NCI-H748 treated with DMSO at 0.1 percent for 48 hours (cell line): ENCODE measurements at regions not wholly inside any gene's neighbourhood (a gene's known extent, or its start where the extent isn't known, plus 50 kb on each side); places are given as distances from the start of the nearest gene placed in this dataset.

Experiments
- DNase-seq: peaks from one replicate; lab custom pipeline; 2025; lab: John Stamatoyannopoulos, UW

DNA sequence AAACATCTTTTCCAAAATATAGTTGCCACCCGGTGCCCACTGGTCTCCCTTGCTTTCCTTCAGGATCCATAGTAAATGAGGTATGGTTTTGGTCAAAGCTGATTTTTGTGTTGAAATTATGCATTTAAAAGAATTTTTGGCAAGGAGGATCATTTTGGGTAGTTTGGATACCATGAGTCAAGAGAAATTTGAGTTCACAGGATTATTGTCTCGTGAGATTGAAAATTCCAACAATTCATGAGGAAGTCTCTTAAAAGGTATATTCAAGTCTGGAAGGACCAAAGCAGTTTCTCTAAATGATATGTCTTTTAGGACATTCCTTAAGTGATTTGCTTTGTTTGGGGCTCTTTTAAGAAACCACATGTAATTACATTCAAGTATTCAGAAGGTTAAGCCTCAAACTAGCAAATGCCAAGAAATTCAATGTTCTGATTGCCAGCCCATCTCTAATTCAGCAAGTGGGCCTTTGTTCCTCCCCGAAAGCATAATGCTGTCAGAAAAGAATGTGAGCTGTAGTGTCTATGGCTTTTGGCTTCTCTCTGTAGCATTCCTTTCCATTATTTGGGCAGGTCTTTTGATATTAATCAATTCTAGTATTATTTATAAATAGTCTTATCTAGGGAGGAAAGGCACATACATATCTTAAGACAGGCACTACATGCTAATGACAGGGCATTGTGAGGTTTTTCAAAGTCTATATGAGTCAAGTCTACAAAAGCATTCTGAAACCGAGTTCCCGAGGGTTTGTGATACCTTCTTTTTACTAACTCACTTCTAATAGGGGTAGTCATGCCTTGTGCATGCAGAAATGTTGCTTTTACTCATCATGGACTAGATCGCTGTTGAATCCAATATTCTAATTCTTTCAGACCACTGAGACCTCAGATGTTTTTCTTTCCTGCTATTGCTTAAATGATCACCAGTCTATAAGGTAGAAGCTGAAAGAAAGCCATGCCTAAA lies 453.9 kb downstream of the ENC1 start:
- DNase-seq: no peak

DNA sequence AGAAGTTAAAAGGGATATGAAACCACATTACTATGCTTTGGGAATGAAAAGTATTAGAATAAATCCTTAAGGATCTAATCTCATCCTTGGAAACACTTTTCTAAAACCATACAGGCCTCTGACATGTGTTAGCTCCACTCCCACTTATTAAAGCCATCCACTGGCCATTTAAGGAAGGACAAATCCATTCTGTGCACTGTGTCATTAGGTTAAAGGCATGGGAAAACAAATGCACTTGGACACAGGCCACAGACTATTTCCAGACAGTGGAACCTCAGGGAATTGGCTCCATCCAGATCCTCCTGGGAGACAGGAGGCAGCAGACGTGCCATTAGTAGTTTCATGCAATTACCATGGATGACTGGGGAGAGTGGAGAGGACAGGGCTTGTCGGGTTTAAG lies 454.9 kb downstream of the ENC1 start:
- DNase-seq: no peak

DNA sequence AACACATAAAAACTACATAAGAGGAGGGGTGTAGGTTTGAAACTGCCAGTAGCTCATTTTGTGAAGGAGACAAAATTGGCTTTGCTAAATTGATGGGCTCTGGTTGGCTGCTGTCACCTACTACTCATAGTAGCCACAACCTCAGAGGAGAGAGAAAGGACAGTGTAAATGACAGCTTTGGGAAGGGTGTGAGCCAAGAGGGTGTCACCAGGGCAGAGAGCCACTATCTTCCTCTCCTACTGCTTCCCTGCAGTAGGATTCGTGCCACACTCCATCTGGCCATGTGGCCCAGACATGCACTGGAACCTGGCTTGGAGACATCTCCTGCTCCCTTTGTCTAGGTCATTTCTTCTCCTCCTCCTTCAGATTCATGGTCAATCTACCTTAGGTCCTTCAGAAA lies 455.9 kb downstream of the ENC1 start:
- no peak for DNase-seq

DNA sequence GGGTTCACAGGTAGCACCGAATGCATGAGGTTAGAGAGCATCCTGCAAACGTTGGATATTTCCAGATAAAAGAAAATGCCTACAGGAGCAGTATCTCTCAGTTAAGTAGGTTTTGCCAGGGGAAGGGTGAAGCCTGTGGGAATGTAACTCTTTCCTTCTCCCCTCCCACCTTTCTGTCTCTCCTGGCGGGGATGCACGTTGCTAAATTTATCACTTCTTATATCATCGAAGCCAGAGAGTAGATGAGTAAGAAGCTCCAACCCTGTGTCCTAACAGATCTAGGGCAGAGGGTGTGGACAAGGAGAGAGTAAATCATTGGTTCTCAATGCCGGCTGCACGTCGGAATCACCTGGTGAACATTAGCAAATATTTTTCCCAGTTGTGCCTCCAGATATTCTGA lies 457.5 kb downstream of the ENC1 start:
- no peak for DNase-seq

DNA sequence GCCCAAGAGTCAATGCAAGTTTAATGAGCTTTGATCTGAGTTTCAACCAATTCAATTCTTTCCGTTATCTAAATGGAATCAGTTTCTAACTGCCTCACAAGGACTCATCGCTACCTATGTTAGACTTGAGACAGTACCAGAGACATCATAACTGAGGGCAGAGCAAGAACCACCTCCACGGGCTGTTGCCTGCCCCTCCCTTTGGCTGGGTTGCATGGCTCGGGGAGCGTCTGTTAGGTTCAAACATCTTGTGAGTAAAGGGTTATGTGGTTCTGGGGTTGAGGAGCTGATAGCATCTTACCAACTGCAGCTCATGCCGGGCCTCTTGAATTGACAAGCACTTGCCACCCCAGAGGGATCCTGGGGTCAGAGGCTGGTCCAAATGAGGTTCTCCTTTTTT lies 457.9 kb downstream of the ENC1 start:
- no peak for DNase-seq

DNA sequence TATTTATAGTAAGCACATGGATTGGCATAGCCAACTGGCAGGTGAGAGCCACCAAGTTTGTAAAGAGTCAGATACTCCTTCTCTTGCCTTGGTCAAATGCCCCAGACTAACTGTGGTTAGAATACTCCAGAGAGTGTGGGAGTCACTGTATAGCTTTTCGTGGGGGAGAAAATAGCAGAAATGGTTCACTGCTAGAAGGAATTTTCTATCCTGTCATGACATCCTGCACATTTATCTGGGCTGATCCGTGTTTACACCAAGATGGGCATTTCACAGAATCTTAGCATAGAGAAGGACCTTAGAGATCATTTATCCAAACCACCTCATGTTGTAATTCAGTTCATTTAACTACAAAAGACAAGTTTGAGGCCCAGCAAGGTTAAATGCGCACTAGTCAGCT lies 460.8 kb downstream of the ENC1 start:
- no peak for DNase-seq

DNA sequence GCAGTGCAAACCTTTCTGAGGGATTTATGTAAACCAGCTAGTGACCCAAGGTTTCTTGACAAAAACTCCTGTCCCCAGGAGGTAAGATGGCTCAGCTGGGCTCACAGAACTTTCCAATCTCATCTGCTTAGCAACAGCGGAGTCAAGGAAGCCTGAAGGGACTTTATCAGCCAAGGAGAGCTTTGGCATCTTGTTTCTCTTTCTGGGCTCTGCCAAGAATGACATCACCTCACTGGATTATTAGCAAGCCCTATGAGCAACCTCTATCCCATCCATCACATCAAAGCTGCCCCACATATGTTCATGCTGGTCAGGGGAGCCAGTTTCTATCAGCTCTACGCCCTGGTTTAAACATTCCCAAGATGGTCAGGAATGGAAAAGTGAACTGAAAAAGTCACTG lies 461.3 kb downstream of the ENC1 start:
- no peak for DNase-seq

DNA sequence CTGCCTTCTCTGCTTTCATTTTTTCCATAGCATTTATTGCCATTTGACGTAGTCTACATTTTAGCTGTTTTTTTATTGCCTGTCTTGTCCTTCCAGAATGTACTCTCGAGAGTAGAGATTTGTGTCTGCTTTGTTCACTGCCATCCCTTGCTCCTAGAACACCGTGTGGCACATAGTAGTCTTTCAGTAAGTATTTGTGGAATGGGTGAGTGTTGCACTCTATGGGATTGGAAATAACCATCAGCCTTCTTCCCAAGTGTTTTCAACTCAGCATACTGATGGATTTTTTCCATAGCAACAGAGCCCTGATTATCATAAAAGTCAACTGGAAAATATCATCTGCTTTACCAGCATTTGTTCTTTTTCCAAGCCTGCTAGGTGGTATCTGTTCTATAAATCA lies 462.6 kb downstream of the ENC1 start:
- DNase-seq: no peak

DNA sequence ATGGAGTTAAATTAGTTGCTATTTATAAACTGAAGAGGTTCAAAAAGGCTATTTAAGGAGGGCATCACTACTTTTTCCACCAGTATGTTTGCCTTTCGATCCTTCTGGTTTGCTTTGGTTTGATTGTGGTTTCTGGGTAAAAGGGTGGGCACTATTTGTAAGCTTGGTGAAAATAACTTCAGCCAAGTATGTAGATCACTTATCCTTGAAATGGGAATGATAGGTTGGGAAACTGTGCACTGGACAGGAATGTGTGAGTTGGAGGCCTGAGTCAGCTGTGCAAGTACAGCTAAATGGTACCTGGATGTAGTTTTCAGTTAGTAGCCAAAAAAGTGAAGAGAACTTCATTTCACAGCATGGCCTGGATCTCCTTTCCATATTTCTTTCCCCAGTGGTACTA lies 466.2 kb downstream of the ENC1 start:
- DNase-seq: no peak

DNA sequence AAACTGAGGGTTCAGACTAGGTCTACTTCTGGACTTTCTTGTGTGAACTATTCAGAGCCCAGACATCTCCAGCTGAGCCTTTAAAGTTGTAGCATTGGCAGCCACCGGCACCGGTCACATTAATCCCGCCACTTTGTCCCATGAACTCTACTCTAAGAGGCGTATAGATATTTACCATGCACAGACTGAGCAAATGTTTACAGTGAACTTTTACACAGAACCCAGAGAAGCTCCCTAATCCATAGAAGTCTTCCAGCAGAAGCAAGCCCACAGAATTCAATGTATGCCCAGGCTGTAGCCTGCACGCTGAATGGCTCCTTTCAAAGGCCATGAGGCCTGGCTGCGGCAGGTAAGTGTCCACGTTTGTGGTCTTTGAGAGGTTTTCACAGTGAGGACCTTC lies 466.9 kb downstream of the ENC1 start:
- no peak for DNase-seq

DNA sequence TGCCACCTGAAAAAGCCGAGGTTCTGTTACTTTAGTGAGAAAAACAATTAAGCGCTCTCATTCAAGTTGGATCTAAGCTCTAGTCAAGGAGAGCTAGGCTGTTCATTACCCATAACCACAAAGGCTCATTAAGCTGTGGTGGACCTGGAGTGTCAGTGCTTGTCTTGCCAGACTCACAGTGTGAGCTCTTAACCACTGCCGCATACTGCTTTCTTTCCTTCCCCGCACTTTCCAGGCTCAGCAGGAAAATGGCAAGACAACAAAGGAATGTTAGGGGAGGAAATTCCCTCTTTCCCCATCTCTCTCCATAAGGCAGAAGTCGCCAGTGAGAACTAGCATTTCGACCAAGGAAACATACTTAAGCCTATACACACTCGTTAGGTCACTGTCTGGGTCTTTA lies 467.3 kb downstream of the ENC1 start:
- no peak for DNase-seq

DNA sequence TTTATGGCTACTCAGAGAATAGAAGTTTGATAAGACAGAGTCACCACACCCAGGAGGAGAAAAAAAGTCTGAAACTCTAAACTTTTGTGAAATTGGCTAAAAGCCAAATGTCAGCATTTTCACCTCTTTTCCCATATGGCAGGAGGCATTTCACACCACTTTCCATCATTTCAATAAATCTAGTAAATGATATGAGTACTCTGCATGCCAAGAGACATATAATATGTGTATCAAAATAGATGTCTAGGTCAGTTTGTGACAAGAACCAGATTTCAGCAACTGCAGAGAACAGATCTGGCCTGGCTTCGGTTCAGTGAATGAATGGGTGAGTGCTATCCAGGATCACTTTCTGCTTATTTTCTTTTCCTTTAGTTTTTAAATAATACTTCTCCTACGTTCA lies 470.8 kb downstream of the ENC1 start:
- no peak for DNase-seq

DNA sequence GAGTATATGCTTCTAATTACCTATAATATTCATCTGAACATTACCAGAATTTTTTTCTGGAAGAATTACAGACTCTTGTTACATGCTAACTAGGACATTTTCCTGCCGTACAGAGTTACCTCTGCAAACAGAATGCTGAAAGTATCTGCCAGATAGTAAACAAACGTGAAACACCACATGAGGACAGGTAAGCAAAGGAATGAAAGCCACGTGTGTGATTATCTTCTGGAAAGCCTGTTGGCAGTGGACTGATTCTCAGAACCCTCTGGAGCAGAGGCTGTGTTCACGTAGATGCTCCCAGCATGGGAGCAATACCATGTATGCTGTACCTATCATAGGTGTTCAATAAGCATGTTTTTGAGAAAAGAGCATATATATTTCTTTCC lies 472.6 kb downstream of the ENC1 start:
- DNase-seq: no peak

DNA sequence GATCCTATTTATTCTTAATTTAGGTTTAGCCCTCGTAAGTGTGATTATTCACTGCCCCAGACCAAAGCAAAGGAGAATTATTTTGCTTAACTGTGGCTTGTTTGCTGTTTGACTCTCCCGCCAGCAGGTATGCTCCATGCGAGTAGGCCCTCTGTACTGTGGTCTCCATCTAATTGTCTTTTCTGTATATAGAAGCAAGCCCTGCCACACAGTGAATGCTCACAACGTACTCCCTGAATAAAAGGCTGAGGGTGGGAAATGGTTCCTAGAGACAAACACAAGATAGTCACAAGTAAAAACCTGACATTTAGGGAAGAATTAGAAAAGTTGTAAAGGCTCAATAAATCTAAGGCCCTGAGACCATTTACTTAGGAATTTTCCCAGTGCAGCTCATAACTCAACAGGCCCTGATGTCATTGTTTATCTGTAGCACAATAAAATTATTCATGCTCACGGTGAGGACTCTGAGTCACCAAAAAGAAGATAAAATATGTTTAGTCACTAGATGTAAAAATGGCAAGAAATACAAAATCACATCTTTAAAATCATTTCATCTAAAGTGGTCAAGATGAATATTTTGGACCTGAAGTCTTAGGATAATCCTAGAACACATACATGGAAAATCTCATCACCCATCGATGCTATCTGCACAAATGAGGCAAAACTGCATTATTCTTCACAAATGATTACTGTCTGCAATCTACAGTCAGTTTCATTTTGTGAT lies 473.2 kb downstream of the ENC1 start:
- DNase-seq: no peak

DNA sequence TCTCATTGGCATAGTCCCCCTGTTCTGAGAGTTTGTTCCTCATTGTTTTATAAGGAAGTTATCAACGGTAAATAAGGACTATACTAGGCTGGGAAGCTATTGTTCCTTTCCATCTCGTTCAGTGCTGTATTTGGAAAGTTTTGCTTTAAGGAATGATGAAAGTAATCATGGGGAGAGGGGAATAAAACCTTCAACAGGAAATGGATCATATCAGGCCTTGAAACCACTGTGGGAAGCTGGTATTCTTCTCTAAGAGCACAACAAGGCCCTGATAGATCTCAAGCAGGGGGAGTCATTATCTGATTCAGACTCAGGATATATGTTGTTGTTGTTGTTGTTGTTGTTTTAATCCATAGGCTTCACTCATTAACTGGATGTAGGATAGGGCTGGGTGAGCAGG lies 474.5 kb downstream of the ENC1 start:
- no peak for DNase-seq

DNA sequence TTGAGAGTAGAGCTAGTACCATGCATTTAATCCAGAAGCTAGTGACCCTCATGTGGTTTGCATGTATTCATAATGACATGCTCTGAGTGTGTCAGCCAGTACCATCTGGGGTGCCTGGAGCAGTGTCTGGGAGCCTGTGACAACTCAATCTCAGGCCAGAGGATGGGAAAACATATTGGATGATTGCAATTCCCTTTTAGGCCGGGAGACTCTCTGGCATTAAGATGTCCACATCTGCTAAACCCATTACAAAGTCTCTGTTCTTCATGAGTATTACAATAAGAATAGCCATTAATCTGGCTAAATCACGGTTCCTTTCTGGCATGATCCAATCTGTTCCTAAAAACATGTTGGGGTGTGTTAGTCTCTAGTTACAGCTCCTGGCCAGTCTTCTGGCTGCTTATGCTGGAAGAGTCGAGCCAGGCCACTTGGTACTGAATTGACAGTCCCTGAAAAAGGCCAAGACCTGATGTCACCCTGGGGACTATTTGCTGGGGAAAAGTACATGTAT lies 475.7 kb downstream of the ENC1 start:
- no peak for DNase-seq

DNA sequence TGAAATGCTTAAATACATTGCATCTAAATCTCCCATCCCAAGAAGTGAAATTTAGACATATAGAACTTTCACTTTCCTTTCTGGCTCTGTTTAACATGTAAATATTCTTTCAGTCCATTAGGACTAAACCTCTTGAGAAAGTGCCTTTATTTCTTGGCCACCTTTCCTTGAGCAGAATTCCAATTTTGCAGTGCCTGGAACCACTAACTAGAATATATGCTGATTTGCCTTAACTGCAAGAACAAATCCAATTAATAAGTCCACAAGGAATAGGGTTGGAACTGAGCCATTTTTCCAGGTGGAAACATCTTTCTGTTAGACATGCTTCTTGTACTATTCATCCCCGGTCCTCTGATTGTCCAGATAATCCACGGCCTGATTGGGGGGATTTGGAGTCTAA lies 478.0 kb downstream of the ENC1 start:
- no peak for DNase-seq

DNA sequence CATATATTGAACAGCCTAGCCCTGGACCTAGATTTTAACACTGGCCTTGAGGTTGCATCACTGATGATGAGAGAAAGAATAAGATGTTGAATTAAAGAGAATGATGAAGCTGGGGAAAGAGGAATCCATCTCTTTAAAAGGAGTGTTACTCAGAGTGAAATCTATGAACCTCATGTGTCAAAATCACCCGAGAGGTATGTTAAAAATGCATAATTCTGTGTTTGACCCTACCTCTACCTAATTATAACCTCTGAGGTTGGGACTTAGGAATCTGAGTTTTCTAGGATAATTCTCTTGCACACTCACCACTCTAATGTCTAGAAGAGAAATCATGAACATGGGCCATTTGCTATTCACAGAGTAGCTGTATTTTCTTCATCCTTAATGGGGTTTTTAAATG lies 479.4 kb downstream of the ENC1 start:
- no peak for DNase-seq

DNA sequence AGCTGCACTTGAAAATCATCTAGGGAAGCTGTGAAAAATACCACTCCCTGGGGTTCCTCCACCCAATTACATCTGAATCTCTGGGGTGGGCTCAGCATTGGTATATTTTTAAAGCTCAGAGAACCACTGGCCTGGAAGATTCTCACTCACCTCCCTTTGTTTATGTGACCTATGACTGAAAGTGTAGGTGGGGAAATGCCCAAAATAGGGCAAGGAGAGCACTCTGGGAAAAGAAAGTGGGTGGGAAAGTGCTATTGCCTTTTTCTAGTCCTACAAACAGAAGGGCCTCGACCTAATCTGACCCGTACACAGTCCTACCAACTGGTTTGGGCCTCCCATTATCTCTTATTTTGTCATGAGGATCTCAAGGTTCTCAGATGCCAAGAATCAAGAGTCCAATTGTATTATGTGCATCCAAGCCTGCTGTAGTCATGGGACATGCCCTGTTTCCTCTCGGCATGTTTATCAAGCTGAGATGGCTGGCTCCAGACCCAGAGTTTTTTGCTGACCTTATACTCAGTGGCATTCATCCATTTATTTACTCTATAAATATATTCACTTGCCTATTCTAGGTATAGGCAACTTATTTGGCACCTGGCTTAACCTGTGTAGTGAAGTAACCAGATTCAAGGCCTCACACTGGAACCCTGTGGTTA lies 483.7 kb downstream of the ENC1 start:
- DNase-seq: no peak

DNA sequence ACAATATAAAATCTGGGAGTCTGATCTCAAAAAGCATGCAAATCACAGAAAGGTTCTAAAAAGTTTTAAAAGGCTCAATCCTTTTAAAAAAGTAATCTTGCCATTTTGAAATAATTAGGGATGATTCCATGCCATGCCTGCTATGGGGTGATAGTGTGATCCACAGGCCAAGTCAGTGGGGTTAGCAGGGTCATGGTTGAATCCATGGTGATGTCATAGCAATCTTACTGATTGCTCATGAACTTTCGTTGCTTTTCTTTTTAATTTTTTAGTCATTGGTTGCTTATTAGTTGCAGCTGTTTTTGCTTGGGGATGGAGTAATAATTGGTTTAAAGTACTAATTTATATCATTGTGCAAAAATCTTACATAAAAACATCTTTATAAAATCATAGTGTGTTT lies 485.0 kb downstream of the ENC1 start:
- no peak for DNase-seq

DNA sequence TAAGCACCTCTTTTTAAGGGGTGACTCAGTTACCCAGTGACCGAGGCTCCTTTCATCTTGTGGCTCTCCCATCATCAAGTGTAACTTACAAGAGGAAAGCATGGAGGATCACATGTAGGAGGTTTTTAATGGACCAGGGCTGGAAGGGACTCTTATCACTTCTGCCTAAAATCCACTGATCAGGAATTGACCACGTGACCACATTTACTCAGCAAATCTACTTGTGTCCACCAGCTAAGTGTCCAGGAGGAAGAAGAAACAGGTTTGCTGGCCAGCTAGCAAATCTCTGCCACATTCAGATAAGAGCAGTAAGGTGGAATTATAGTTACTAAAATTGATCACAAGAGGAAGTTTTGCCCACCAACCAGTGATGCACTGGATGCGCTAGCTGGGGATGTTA lies 486.0 kb downstream of the ENC1 start:
- no peak for DNase-seq

DNA sequence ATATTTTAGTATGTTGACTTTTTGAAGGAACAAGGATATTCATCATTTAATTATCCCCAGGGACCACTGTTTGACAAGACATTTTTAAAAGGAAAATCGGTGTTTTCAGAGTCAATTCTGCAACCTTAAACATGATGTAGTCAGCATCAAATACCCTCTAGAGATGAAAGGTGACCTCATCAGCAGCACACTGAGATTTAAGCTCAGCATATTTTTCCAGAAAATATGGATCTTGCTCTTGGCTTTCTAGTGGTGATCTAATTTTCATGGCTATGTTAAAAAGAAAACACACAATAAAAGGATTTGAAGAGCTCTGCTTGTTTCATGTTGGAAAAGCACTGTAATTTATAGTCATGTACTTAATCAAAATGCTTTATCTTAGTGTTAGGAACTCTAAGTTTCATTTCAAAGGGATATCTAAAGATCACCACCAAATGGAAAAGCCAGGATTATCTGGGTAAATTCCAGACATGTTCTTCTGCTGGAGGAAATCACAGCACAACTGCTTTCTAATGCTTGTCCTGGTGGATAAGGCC lies 487.2 kb downstream of the ENC1 start:
- no peak for DNase-seq
